ENCODE measurements at regions not wholly inside any gene's neighbourhood (a gene's known extent, or its start where the extent isn't known, plus 50 kb on each side); places are given as distances from the start of the nearest gene placed in this dataset.

- no peaks in the 10 kb centered on the region for H3K36me3 ChIP-seq
- no peak overlapping the region for H3K4me3 ChIP-seq
- H3K27me3 ChIP-seq: peaks cover 0 to 11% (median 0%) of the 10 kb centered on the region in 4 donors
- no peak overlapping the region for H3K27ac ChIP-seq
- intact Hi-C loops (cut with DNase I): no loop called here
- H3K4me1 ChIP-seq: peaks cover 0 to 6% (median 0%) of the 10 kb centered on the region in 3 donors
- WGBS, 2 donors: 61 to 95% methylated on average over 2 to 3 of the region's 3 CpGs
- H3K9me3 ChIP-seq: peaks cover 0 to 12% (median 0%) of the 10 kb centered on the region in 3 donors
- no peak for DNase-seq
- TF ChIP-seq, protein P1, sequence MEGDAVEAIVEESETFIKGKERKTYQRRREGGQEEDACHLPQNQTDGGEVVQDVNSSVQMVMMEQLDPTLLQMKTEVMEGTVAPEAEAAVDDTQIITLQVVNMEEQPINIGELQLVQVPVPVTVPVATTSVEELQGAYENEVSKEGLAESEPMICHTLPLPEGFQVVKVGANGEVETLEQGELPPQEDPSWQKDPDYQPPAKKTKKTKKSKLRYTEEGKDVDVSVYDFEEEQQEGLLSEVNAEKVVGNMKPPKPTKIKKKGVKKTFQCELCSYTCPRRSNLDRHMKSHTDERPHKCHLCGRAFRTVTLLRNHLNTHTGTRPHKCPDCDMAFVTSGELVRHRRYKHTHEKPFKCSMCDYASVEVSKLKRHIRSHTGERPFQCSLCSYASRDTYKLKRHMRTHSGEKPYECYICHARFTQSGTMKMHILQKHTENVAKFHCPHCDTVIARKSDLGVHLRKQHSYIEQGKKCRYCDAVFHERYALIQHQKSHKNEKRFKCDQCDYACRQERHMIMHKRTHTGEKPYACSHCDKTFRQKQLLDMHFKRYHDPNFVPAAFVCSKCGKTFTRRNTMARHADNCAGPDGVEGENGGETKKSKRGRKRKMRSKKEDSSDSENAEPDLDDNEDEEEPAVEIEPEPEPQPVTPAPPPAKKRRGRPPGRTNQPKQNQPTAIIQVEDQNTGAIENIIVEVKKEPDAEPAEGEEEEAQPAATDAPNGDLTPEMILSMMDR (IDR thresholded peaks at IDR 0.05): no peak
- TF ChIP-seq POLR2A (IDR thresholded peaks at IDR 0.05): no peak
These were observed 66.5 kb upstream of the IRX3 start for GRCh38 chr16:54353097-54353496.

GRCh38 chr16:54351171-54351570 is 64.6 kb upstream of the IRX3 start:
- WGBS, 2 donors: 61 to 80% methylated on average over 5 of the region's 5 CpGs
- no peaks in the 10 kb centered on the region for H3K36me3 ChIP-seq
- TF ChIP-seq, protein P1 (IDR thresholded peaks at IDR 0.05): no peak
- no peak for TF ChIP-seq POLR2A (IDR thresholded peaks at IDR 0.05)
- no peak for DNase-seq
- H3K27ac ChIP-seq: no peak overlapping the region
- no peaks in the 10 kb centered on the region for H3K27me3 ChIP-seq
- peaks cover 0 to 12% (median 0%) of the 10 kb centered on the region in 3 donors for H3K9me3 ChIP-seq
- peaks cover 0 to 11% (median 0%) of the 10 kb centered on the region in 3 donors for H3K4me1 ChIP-seq
- no peak overlapping the region for H3K4me3 ChIP-seq
- intact Hi-C loops (cut with DNase I): no loop called here

GRCh38 chr16:54347961-54348360 is 61.4 kb upstream of the IRX3 start:
- Histone ChIP-seq H3K27me3 (peaks cover 0 to 4% (median 0%) of the 10 kb centered on the region in 4 donors), H3K36me3 (no peaks in the 10 kb centered on the region), H3K4me1 (peaks cover 0 to 14% (median 0%) of the 10 kb centered on the region in 3 donors), H3K27ac (peak overlapping the region in 1 of 4 donors; percentile 49), H3K9me3 (peaks cover 0 to 6% (median 0%) of the 10 kb centered on the region in 3 donors), H3K4me3 (no peak overlapping the region)
- 56% methylated on average over 1 of the region's 1 CpG; no CpG with 5 or more reads in 1 of the 2 donors for WGBS, 2 donors
- TF ChIP-seq, protein P1 (IDR thresholded peaks at IDR 0.05): no peak
- no peak for TF ChIP-seq POLR2A (IDR thresholded peaks at IDR 0.05)
- no peak for DNase-seq
- intact Hi-C loops (cut with DNase I): no loop called here

GRCh38 chr16:54346041-54346440 is 59.5 kb upstream of the IRX3 start:
- TF ChIP-seq, protein P1 (IDR thresholded peaks at IDR 0.05): no peak
- TF ChIP-seq POLR2A (IDR thresholded peaks at IDR 0.05): no peak
- Histone ChIP-seq H3K36me3 (no peaks in the 10 kb centered on the region), H3K4me1 (peaks cover 0 to 32% (median 3%) of the 10 kb centered on the region in 3 donors), H3K9me3 (peaks cover 0 to 6% (median 0%) of the 10 kb centered on the region in 3 donors), H3K4me3 (no peak overlapping the region), H3K27me3 (peaks cover 0 to 15% (median 0%) of the 10 kb centered on the region in 4 donors), H3K27ac (no peak overlapping the region)
- DNase-seq: no peak
- 65 to 69% methylated on average over 3 of the region's 3 CpGs for WGBS, 2 donors
- intact Hi-C loops (cut with DNase I): no loop called here

DNA sequence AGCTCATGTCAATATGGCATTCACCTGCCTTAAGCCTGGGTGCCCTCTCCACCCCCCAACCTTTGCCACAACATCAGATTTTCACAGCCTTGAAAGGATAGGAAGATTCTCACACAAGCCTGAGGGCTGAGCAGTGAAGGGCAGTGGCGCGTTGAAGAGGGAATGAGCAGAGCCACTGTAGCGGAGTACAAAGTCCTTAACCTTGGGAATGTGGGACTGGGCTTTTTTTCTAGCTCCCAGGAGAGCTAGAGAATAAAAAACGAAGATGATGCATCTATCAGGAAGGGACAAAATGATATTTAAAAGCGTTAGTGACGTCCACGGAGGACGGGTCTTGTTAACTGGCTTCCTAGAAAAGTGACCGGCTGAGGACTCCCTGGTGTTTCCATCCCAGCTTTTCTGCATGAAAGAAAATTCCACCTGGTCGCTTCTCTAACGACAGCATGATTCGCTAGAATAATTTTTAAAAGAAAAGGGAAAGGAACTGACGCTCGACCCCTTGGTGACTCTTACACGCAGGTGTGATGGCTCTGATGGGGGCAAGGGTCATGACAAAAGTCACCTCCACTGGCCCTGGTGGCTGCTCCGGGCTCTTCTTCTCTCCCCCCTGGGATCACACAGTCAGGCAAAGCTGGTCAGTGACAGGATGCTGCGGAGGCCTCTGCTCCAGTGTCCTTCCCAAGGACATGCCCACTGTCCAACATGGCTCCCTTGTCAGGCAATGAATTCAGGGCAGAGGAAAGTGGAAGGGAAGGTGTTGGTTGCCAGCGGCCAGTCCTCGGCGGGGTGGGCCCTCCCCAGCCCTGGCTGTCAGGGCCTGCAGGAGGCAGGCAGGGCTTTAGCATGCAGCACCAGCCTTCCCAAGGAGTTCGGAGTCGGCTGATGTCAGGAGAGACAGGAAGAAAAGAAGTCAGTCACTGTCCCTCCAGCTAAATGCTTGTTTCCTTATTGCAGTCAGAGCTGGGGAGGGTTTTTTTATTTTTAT is 58.4 kb upstream of the IRX3 start:
- Histone ChIP-seq H3K36me3 (no peaks in the 10 kb centered on the region), H3K9me3 (peaks cover 0 to 3% (median 0%) of the 10 kb centered on the region in 3 donors), H3K27me3 (peaks cover 0 to 20% (median 0%) of the 10 kb centered on the region in 4 donors), H3K27ac (no peak overlapping the region), H3K4me1 (peaks cover 0 to 44% (median 3%) of the 10 kb centered on the region in 3 donors), H3K4me3 (no peak overlapping the region)
- intact Hi-C loops (cut with DNase I): no loop called here
- TF ChIP-seq POLR2A (IDR thresholded peaks at IDR 0.05): no peak
- TF ChIP-seq, protein P1 (IDR thresholded peaks at IDR 0.05): no peak
- WGBS, 2 donors: 78 to 85% methylated on average over 20 to 22 of the region's 22 CpGs
- DNase-seq: no peak
